GM12878 (cell line): ENCODE measurements at regions not wholly inside any gene's neighbourhood (a gene's known extent, or its start where the extent isn't known, plus 50 kb on each side); places are given as distances from the start of the nearest gene placed in this dataset.

Source experiments
- ATAC-seq: fragments of 200-7000 bp; cut with Tn5 transposase; 3 replicates; pipeline ENCODE4 v1.9.1; 2020; ENCODE audit warnings: mild to moderate bottlenecking, moderate library complexity
- BruUV-seq: library from RNA; stranded (reverse); fragments of 400-500 nt; replicated peaks from 2 replicates; lab custom pipeline; 2021; lab: Mats Ljungman, UMichigan
- CTCF ChIA-PET: fragments of 300-600 bp; sonication (Branson Sonifier 250); formaldehyde crosslinking; extraction: SDS; loops from one replicate; lab custom pipeline; 2021; ENCODE audit warnings: inconsistent platforms; lab: Yijun Ruan, JAX
- POLR2A ChIA-PET: fragments of 350-600 bp; formaldehyde crosslinking; extraction: SDS; loops from one replicate; lab custom pipeline; 2021; ENCODE audit warnings: inconsistent platforms; lab: Charles Lee
- RAD21 ChIA-PET: fragments of 300-600 bp; sonication (Branson Sonifier 250); formaldehyde crosslinking; loops from one replicate; lab custom pipeline; 2023; ENCODE audit warnings: antibody characterized with exemption; ENCODE audit not compliant: unreplicated experiment; lab: Charles Lee
- SMC1A ChIA-PET: fragments of 300-600 bp; sonication (Branson Sonifier 250); formaldehyde crosslinking; loops from one replicate; lab custom pipeline; 2023; ENCODE audit not compliant: unreplicated experiment, uncharacterized antibody; lab: Charles Lee
- DNase-seq: peaks from one replicate; pipeline ENCODE4 v3.0.0-alpha.2; 2011; ENCODE audit warnings: low read depth, low spot score
- FAIRE-seq: peaks from 3 replicates; lab custom pipeline; 2011; peaks lifted over from hg19 to GRCh38; lab: Jason Lieb, UNC
- H2AFZ ChIP-seq: 2 replicates; pipeline ENCODE4 v1.6.0; 2011; ENCODE audit warnings: low read depth, low read length, control low read depth; ENCODE audit not compliant: control insufficient read depth
- H3K27ac ChIP-seq: 2 replicates; pipeline ENCODE4 v1.5.1; 2011; ENCODE audit warnings: control low read depth; ENCODE audit not compliant: control insufficient read depth, insufficient read depth
- H3K27me3 ChIP-seq, 2 experiments: replicated peaks in 1 of 2; 2 replicates each; pipeline versions ENCODE4 v1.6.0 to v1.6.1; 2011; ENCODE audit warnings: low read length in 1 of 2; ENCODE audit not compliant: control insufficient read depth in 2 of 2, insufficient read depth in 2 of 2
- H3K36me3 ChIP-seq, 2 experiments: 2 replicates each; pipeline ENCODE4 v1.5.1; 2011; ENCODE audit warnings: low read length in 1 of 2; ENCODE audit not compliant: control insufficient read depth in 2 of 2, insufficient read depth in 2 of 2
- H3K4me1 ChIP-seq: 2 replicates; pipeline ENCODE4 v1.6.1; 2011; ENCODE audit warnings: mild to moderate bottlenecking, low read length, moderate library complexity, mixed read lengths; ENCODE audit not compliant: control insufficient read depth, insufficient read depth
- H3K4me2 ChIP-seq: 2 replicates; pipeline ENCODE4 v1.6.0; 2011; ENCODE audit warnings: control low read depth; ENCODE audit not compliant: control insufficient read depth, insufficient read depth
- H3K4me3 ChIP-seq: fragments of 200-600 bp; sonication (generic); 2 replicates; pipeline ENCODE4 v1.5.1; 2016
- H3K79me2 ChIP-seq: 2 replicates; pipeline ENCODE4 v1.6.0; 2011; ENCODE audit warnings: low read length; ENCODE audit not compliant: control insufficient read depth, insufficient read depth
- H3K9ac ChIP-seq: 2 replicates; pipeline ENCODE4 v1.8.0; 2011; ENCODE audit warnings: low read length, control low read depth, mixed read lengths; ENCODE audit not compliant: control insufficient read depth, insufficient read depth
- H3K9me3 ChIP-seq: replicated peaks from 3 replicates; pipeline ENCODE4 v1.5.1; 2011; ENCODE audit warnings: mild to moderate bottlenecking, low read length; ENCODE audit not compliant: control insufficient read depth, insufficient read depth
- H4K20me1 ChIP-seq: 2 replicates; pipeline ENCODE4 v1.6.0; 2011; ENCODE audit not compliant: control insufficient read depth, insufficient read depth
- CEBPB ChIP-seq, 2 experiments: fragments of 150-350 bp in 1 of 2; IDR thresholded peaks; 2 replicates each; pipeline ENCODE4 v1.6.1; 2012 to 2014; ENCODE audit warnings: low read depth in 2 of 2, low read length in 2 of 2, borderline replicate concordance in 1 of 2, inconsistent platforms in 1 of 2
- IKZF1 ChIP-seq: fragments of 450-650 bp; conservative IDR thresholded peaks from 2 replicates; pipeline ENCODE4 v1.6.1; 2017; ENCODE audit warnings: antibody characterized with exemption, mild to moderate bottlenecking
- JUNB ChIP-seq: IDR thresholded peaks from 2 replicates; pipeline ENCODE4 v1.6.1; 2016; ENCODE audit warnings: antibody characterized with exemption, mild to moderate bottlenecking
- MYC ChIP-seq: IDR thresholded peaks from 2 replicates; pipeline ENCODE4 v1.6.1; 2011; ENCODE audit warnings: mild to moderate bottlenecking, low read length, moderate library complexity, inconsistent platforms; ENCODE audit not compliant: insufficient read depth, insufficient replicate concordance, insufficient read length, severe bottlenecking
- RUNX3 ChIP-seq: IDR thresholded peaks from 2 replicates; pipeline ENCODE4 v1.6.1; 2012; ENCODE audit warnings: low read length, inconsistent platforms
- WGBS: methylation state at CpG from one replicate; pipeline ENCODE4 v1.1.6; 2016; ENCODE audit warnings: low lambda C conversion rate; ENCODE audit not compliant: insufficient replicate concordance, insufficient coverage; ENCODE audit errors: missing lambda C conversion rate; 5-methylcytosine and 5-hydroxymethylcytosine counted together
- in situ Hi-C: fragments of 300-500 bp; cut with MboI; formaldehyde crosslinking; loops from 9 replicates; pipeline ENCODE4 v1.14.3; 2018; ENCODE audit warnings: mixed read lengths
- intact Hi-C: fragments of 100-400 bp; cut with micrococcal nuclease; formaldehyde crosslinking; loops from one replicate; pipeline ENCODE4 v1.14.2; 2022; ENCODE audit not compliant: unreplicated experiment
- TF ChIP-seq, protein P1 (sequence below), 3 experiments: IDR thresholded peaks in 2 of 3; conservative IDR thresholded peaks in 1 of 3; 2 replicates each; pipeline ENCODE4 v1.5.1; 2011; ENCODE audit warnings: low read depth in 3 of 3, low read length in 3 of 3, mild to moderate bottlenecking in 3 of 3, control low read depth in 2 of 3, moderate library complexity in 2 of 3, inconsistent platforms in 1 of 3, mixed read lengths in 1 of 3; ENCODE audit not compliant: control insufficient read depth in 2 of 3, insufficient read depth in 1 of 3; ENCODE audit errors: extremely low read depth in 1 of 3

DNA sequence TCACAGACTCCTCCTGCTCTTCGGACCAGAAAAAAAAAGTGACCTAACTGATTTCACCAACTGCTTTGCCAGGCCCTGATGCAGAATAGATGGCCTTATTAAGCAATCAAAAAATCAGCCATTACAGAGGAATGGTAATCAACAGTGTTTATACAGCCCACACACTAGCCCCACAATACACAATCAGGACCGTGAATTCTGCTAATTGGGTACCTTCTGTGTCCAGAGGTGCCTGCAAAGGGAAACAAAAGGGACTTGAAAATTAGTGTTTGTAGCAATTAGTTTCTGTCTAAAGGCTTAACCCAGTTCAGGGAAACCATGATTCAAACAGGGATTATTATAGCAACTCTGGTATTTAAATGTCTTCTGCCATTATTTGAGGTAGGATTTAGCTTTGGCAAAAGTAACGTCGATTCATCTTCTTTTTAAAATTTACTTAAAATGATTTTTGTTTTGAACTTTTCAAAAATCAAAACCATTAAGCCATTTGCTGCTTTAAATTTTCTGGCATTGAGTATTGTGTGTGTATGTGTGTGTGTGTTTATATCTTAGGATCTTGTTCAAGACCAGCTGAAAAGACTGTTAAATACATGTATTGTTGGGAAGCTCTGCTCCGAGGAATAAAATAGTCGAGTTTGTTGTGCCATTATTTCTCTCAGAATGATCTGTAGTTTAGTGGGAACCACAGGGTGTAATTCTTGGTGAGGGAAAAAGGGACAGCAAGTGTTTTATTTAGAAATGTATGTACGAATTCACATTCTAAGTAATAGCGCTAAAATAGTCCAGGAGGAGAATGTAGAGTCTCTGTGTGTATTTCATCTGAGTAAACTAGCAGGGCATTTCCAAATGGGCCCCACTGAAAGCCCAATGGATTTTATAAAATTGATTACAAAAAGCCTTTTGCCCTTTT, 156.1 kb downstream of the PTCSC3 start (continued):
- TF ChIP-seq, protein P1, sequence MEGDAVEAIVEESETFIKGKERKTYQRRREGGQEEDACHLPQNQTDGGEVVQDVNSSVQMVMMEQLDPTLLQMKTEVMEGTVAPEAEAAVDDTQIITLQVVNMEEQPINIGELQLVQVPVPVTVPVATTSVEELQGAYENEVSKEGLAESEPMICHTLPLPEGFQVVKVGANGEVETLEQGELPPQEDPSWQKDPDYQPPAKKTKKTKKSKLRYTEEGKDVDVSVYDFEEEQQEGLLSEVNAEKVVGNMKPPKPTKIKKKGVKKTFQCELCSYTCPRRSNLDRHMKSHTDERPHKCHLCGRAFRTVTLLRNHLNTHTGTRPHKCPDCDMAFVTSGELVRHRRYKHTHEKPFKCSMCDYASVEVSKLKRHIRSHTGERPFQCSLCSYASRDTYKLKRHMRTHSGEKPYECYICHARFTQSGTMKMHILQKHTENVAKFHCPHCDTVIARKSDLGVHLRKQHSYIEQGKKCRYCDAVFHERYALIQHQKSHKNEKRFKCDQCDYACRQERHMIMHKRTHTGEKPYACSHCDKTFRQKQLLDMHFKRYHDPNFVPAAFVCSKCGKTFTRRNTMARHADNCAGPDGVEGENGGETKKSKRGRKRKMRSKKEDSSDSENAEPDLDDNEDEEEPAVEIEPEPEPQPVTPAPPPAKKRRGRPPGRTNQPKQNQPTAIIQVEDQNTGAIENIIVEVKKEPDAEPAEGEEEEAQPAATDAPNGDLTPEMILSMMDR (IDR thresholded peaks at IDR 0.05 in 2 of 3, conservative IDR thresholded peaks at IDR 0.05 in 1 of 3; ENCODE audit: control insufficient read depth in 2 of 3, extremely low read depth in 1 of 3, insufficient read depth in 1 of 3, low read depth in 3 of 3, low read length in 3 of 3), result no peak
- TF ChIP-seq CEBPB (IDR thresholded peaks at IDR 0.05; ENCODE audit: borderline replicate concordance in 1 of 2, low read depth in 2 of 2, low read length in 2 of 2) (no peak), IKZF1 (no peak), MYC (no peak)

DNA sequence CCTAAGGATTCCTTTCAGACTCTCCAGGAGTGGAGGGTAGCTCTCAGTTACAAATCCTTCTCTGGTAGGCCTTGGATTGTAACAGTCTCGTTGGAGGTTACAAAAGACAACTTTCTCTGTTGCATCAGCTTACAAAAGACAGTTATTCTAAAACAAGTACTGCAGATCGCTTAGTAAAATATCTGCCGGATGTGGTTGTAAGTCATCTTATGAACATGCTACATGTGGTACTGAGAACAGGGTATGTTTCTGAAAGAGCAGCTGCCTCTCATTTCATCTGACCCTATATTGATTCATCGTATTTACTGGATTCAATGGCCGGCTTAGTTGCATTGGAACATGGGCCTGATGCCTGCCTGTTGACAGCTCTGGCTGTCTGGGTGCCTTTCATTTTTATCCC, 157.4 kb downstream of the PTCSC3 start:
- no peak overlapping the region for H3K4me2 ChIP-seq
- TF ChIP-seq MYC, result no peak
- peak; percentile 61; the same call in 1 of the 2 replicates for TF ChIP-seq RUNX3
- TF ChIP-seq JUNB, result peak; percentile 33; the same call in 1 of the 2 replicates
- H3K9ac ChIP-seq, result no peak overlapping the region
- intact Hi-C loops, result no loop called here
- ChIA-PET POLR2A (no interaction called here), RAD21 (no interaction called here), SMC1A (interaction anchor here (1.5 kb wide), 1 partner anchor 32 kb away, joined by 4 read pairs; no protein-coding TSS in a partner anchor), CTCF (interaction anchor here (1.4 kb wide), 1 partner anchor 50 kb away, joined by 4 read pairs; no protein-coding TSS in a partner anchor)
- DNase-seq, result no peak
- H3K27me3 ChIP-seq, result no peaks in the 10 kb centered on the region
- H3K4me3 ChIP-seq, result no peak overlapping the region
- H4K20me1 ChIP-seq, result no peaks in the 10 kb centered on the region
- H2AFZ ChIP-seq, result no peak overlapping the region
- no peaks in the 10 kb centered on the region for H3K9me3 ChIP-seq
- peak; percentile 39 for ATAC-seq
- no peaks in the 10 kb centered on the region for H3K36me3 ChIP-seq
- FAIRE-seq, result no peak
- no TSS peak for BruUV-seq
- no peaks in the 10 kb centered on the region for H3K79me2 ChIP-seq
- in situ Hi-C loops, result no loop called here
- H3K27ac ChIP-seq, result no peak overlapping the region
- under 1% methylated on average over 5 of the region's 5 CpGs for WGBS
- peaks cover 14% of the 10 kb centered on the region for H3K4me1 ChIP-seq
